ENCODE measurements at regions not wholly inside any gene's neighbourhood (a gene's known extent, or its start where the extent isn't known, plus 50 kb on each side); places are given as distances from the start of the nearest gene placed in this dataset.

DNA sequence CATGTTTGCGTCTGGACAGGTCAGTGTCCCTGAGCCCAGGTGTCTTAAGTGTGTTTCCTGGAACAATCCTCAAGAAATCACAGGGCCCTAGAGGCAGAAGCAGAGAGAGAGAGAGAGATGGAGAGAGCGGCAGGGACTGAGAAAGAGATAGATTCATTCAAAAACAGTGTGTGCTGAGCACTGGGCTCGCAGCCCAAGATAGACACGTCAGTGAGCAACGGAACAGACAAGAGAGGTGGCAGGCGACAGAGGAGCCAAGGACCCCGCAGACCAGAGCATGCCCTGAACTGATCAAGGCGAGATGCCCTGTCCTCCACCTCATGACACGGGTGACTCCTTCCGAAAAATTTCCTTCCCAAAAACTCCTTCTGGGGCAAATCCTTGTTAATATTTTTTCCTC is 362.0 kb upstream of the SULF2 start:
- in situ Hi-C loops (cut with MboI; ENCODE audit: low pct_unique_long_range_greater_than_20kb, low sequenced_read_pairs, unreplicated experiment), result no loop called here
- no peak for DNase-seq (ENCODE audit: low spot score)
- TF ChIP-seq, protein P1, sequence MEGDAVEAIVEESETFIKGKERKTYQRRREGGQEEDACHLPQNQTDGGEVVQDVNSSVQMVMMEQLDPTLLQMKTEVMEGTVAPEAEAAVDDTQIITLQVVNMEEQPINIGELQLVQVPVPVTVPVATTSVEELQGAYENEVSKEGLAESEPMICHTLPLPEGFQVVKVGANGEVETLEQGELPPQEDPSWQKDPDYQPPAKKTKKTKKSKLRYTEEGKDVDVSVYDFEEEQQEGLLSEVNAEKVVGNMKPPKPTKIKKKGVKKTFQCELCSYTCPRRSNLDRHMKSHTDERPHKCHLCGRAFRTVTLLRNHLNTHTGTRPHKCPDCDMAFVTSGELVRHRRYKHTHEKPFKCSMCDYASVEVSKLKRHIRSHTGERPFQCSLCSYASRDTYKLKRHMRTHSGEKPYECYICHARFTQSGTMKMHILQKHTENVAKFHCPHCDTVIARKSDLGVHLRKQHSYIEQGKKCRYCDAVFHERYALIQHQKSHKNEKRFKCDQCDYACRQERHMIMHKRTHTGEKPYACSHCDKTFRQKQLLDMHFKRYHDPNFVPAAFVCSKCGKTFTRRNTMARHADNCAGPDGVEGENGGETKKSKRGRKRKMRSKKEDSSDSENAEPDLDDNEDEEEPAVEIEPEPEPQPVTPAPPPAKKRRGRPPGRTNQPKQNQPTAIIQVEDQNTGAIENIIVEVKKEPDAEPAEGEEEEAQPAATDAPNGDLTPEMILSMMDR (IDR thresholded peaks at IDR 0.05; ENCODE audit: extremely low read depth, insufficient read depth, missing control alignments), result no peak

DNA sequence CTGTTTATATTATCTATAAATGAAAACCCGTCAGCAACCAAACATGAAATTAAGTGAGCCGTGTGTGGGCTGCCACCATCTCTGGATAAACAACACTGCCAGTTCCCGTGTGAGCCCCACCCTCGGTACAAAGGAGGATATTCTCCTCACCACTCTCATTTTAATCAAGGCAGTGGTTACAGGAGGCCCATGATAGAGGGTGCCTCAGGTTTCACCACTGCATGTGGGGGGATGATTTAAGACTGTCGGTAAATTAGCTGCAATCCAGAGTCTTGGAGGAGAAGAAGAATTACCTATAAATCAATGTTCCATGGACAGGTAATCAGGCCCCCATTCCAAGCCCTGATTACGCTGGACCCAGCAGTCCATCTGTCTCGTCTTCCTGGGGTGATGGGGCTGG is 361.6 kb upstream of the SULF2 start:
- no peak for DNase-seq (ENCODE audit: low spot score)
- in situ Hi-C loops (cut with MboI; ENCODE audit: low pct_unique_long_range_greater_than_20kb, low sequenced_read_pairs, unreplicated experiment), result no loop called here
- TF ChIP-seq, protein P1 (IDR thresholded peaks at IDR 0.05; ENCODE audit: extremely low read depth, insufficient read depth, missing control alignments), result no peak

DNA sequence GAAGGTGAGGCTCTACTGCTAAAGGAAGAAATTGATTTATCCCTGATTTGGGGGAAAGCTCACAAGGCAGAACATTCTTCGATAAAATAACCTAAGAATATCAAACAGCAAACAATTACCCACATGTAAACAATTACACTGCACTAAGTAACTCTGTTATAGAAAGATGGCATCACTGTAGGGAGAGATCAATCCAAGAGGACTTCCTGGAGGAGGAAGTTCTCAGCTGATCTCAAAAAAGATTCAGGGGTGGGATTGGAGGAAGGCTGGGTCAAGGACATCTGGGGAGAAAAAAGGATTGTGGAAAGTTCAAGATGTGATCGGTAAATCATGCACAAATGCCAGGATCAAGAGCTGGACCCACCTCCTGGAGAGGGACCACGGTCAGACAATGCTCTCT is 361.0 kb upstream of the SULF2 start:
- in situ Hi-C loops (cut with MboI; ENCODE audit: low pct_unique_long_range_greater_than_20kb, low sequenced_read_pairs, unreplicated experiment), result no loop called here
- no peak for DNase-seq (ENCODE audit: low spot score)
- TF ChIP-seq, protein P1 (IDR thresholded peaks at IDR 0.05; ENCODE audit: extremely low read depth, insufficient read depth, missing control alignments), result no peak

DNA sequence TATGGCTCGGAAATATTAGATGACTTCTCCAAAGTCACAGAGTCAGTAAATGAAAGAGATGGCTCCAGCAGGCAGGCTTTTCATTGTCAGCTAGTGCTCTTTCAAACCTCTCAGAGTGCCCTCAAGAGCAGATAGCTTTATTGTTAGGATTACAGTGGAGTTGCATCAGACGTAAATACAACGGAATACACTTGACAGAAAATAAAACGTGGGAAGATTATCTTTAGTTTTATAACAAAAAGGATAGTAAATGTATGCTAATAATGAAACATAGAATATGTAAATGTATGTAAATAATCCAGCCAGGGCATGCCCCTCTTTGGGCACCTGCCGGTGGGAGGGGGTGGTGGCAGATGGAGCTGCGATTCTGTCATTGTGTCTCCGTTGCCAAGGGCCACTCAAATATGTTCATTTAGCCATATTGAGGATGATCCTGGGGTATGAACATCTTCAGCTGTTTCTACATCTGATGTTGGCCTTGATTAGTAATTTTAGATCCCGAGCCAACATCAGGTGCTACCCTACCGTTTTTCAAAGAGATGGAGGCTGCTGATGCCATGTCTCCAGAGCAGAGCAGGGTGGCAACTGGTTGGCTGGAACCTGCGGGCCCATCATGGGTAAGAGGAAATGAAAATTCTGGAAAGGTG is 358.3 kb upstream of the SULF2 start:
- no peak for DNase-seq (ENCODE audit: low spot score)
- in situ Hi-C loops (cut with MboI; ENCODE audit: low pct_unique_long_range_greater_than_20kb, low sequenced_read_pairs, unreplicated experiment), result no loop called here
- TF ChIP-seq, protein P1 (IDR thresholded peaks at IDR 0.05; ENCODE audit: extremely low read depth, insufficient read depth, missing control alignments), result no peak

DNA sequence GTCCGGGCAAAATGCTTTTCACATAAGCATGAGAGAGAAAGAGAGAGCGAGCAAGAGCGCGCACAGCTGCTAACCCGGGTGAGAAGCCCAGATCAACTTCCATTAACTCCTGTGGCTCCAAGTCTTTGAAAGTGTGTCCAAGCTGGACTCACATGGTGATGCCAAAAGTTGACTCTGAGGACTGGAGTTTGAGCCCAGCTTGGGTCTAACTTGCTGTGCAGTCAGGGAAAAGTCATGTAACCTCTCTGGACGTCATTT is 357.2 kb upstream of the SULF2 start:
- DNase-seq (ENCODE audit: low spot score), result no peak
- in situ Hi-C loops (cut with MboI; ENCODE audit: low pct_unique_long_range_greater_than_20kb, low sequenced_read_pairs, unreplicated experiment), result no loop called here
- TF ChIP-seq, protein P1 (IDR thresholded peaks at IDR 0.05; ENCODE audit: extremely low read depth, insufficient read depth, missing control alignments), result no peak

DNA sequence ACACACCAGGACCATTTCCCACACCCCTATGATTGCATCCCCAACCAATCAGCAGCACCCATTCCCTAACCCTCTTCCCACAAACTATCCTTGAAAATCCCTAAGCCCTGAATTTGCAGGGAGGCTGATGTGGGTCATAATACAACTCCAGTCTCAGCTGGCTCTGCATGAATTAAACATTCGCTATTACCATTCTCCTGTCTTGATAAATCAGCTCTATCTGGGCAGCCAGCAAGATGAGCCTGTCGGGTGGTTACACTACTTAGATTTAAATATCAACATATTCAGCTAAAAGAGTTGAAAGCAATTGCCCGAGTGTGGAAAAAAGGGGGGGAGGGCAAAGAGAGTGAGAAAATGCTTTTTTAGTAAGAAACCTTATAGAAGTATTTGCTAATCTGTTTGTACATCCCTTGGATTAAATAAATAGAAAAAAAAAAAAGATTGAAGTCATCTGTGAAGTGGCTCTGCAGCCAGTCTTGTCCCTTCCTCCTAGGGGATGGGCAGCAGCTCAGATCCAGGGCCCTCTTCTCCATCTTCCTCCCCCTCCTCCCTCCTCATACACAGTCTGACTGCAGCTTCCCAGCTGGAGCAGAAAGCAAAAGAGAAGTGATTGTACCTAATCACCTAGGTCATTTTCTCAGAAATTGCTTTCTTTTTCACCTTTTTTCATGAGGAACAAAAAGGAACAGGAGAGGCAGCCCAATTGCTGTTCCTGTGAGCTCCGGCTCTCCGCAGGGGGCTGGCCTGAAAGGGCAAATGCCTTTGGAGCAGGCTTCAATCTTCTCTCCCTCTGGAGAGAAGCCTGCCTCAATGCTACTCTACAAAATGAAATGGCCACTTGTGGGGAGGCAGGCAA is 356.6 kb upstream of the SULF2 start:
- TF ChIP-seq, protein P1 (IDR thresholded peaks at IDR 0.05; ENCODE audit: extremely low read depth, insufficient read depth, missing control alignments), result no peak
- in situ Hi-C loops (cut with MboI; ENCODE audit: low pct_unique_long_range_greater_than_20kb, low sequenced_read_pairs, unreplicated experiment), result no loop called here
- DNase-seq (ENCODE audit: low spot score), result no peak
